ENCODE measurements at regions not wholly inside any gene's neighbourhood (a gene's known extent, or its start where the extent isn't known, plus 50 kb on each side); places are given as distances from the start of the nearest gene placed in this dataset.

DNA sequence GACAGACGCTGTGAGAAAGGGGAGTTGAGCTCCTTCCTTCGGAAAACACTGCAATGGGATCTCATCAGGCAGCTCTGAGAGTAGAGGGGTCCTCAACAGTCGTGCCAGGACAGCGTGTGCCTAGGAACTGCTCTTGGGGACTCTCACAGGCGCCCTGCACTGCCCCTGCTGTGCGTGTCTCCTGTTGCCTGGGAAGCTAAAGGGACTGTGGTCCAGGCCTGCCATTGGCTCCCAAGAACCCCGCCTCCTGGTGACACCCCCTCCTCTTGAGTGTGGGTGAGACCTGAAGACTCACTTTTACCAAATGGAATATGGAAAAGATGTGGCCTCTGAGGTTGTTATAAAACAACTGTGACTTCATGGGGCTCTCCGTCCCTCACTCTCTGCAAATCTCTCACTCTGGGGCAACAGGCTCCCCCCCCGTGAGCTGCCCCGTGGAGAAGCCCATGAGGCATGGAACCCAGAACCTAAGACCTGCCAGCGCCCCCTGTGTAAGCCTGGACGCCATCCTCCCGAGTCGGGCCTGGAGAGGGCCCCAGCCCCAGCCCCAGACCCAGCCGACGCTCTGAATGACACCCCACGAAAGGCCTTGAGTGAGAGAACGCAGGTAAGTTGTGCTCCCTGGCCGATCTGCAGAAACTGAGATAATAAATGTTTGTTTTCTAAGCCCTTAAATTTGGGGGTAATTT lies 302.7 kb downstream of the FGF9 start:
- TF ChIP-seq, protein P1, sequence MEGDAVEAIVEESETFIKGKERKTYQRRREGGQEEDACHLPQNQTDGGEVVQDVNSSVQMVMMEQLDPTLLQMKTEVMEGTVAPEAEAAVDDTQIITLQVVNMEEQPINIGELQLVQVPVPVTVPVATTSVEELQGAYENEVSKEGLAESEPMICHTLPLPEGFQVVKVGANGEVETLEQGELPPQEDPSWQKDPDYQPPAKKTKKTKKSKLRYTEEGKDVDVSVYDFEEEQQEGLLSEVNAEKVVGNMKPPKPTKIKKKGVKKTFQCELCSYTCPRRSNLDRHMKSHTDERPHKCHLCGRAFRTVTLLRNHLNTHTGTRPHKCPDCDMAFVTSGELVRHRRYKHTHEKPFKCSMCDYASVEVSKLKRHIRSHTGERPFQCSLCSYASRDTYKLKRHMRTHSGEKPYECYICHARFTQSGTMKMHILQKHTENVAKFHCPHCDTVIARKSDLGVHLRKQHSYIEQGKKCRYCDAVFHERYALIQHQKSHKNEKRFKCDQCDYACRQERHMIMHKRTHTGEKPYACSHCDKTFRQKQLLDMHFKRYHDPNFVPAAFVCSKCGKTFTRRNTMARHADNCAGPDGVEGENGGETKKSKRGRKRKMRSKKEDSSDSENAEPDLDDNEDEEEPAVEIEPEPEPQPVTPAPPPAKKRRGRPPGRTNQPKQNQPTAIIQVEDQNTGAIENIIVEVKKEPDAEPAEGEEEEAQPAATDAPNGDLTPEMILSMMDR (IDR thresholded peaks at IDR 0.05; ENCODE audit: extremely low read depth, insufficient read depth, missing control alignments), result no peak
- in situ Hi-C loops (cut with MboI; ENCODE audit: low pct_unique_long_range_greater_than_20kb, low sequenced_read_pairs, unreplicated experiment), result no loop called here
- no peak for DNase-seq (ENCODE audit: low spot score)

DNA sequence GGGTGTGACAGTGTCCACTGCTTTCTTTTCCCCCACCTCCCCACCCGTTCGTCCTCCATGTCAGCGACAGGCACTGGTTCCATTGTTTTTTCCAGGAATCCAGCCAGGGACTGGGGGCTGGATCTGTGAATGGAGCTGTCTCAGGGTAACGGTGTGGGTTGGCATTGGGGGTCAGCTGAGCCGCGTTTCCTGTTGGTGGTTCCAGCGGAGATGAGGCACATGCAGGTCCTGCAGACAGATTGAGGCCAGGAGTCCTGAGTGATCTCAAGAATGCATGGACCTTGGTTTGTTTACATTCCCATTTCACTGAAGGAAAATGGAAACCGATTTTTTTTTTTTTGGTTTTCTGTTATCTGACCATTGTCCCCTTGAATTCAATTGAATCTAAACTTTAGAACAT lies 303.9 kb downstream of the FGF9 start:
- no peak for DNase-seq (ENCODE audit: low spot score)
- in situ Hi-C loops (cut with MboI; ENCODE audit: low pct_unique_long_range_greater_than_20kb, low sequenced_read_pairs, unreplicated experiment), result no loop called here
- TF ChIP-seq, protein P1 (IDR thresholded peaks at IDR 0.05; ENCODE audit: extremely low read depth, insufficient read depth, missing control alignments), result no peak

DNA sequence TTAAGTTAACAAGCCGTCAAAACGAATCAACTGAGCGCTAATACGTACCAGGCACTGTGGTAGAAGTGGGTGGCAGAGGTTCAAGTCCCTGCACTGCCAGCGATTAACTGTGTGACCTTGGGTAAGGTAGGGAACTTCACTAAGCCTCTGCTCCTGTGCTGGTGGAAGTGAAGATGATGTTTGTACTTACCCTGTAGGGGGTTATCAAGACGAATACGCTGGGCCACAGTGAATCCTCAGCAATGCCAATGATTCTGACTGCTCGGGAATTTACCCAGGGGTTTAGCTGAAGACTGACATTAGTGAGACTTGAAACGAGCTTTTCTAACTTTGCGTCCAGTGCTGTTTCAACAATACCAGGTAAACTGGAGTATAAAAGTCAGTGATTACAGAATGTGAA lies 305.3 kb downstream of the FGF9 start:
- in situ Hi-C loops (cut with MboI; ENCODE audit: low pct_unique_long_range_greater_than_20kb, low sequenced_read_pairs, unreplicated experiment), result no loop called here
- TF ChIP-seq, protein P1 (IDR thresholded peaks at IDR 0.05; ENCODE audit: extremely low read depth, insufficient read depth, missing control alignments), result no peak
- no peak for DNase-seq (ENCODE audit: low spot score)

GRCh38 chr13:21979161-21979806 lies 308.4 kb downstream of the FGF9 start:
- in situ Hi-C loops (cut with MboI; ENCODE audit: low pct_unique_long_range_greater_than_20kb, low sequenced_read_pairs, unreplicated experiment), result no loop called here
- no peak for DNase-seq (ENCODE audit: low spot score)
- TF ChIP-seq, protein P1 (IDR thresholded peaks at IDR 0.05; ENCODE audit: extremely low read depth, insufficient read depth, missing control alignments), result no peak

GRCh38 chr13:21980049-21980448 lies 309.2 kb downstream of the FGF9 start:
- no peak for DNase-seq (ENCODE audit: low spot score)
- in situ Hi-C loops (cut with MboI; ENCODE audit: low pct_unique_long_range_greater_than_20kb, low sequenced_read_pairs, unreplicated experiment), result no loop called here

GRCh38 chr13:21984156-21984555 lies 313.3 kb downstream of the FGF9 start:
- in situ Hi-C loops (cut with MboI; ENCODE audit: low pct_unique_long_range_greater_than_20kb, low sequenced_read_pairs, unreplicated experiment), result no loop called here
- no peak for DNase-seq (ENCODE audit: low spot score)
- TF ChIP-seq, protein P1 (IDR thresholded peaks at IDR 0.05; ENCODE audit: extremely low read depth, insufficient read depth, missing control alignments), result no peak

More at GRCh38 chr13:21980049-21980448, 309.2 kb downstream of the FGF9 start:
- TF ChIP-seq, protein P1 (IDR thresholded peaks at IDR 0.05; ENCODE audit: extremely low read depth, insufficient read depth, missing control alignments), result no peak

Measured in GM13977 (cell line).